Endodermal cell (in vitro differentiated cells): ENCODE measurements at regions not wholly inside any gene's neighbourhood (a gene's known extent, or its start where the extent isn't known, plus 50 kb on each side); places are given as distances from the start of the nearest gene placed in this dataset.

Experiments
- DNase-seq: peaks from one replicate; pipeline ENCODE4 v3.0.0-alpha.2; 2017
- H3K27ac ChIP-seq: 2 replicates; pipeline ENCODE4 v1.5.1; 2013; ENCODE audit warnings: mild to moderate bottlenecking, low read depth, low read length, moderate library complexity
- H3K27me3 ChIP-seq: 2 replicates; pipeline ENCODE4 v1.6.1; 2013; ENCODE audit warnings: mild to moderate bottlenecking, low read length, moderate library complexity; ENCODE audit not compliant: insufficient read depth, control insufficient read depth, poor library complexity, severe bottlenecking
- H3K36me3 ChIP-seq: 2 replicates; pipeline ENCODE4 v1.7.0; 2013; ENCODE audit warnings: mild to moderate bottlenecking, low read length, moderate library complexity; ENCODE audit not compliant: control insufficient read depth, insufficient read depth
- H3K4me1 ChIP-seq: one replicate; pipeline ENCODE4 v1.7.0; 2013; ENCODE audit warnings: low read length; ENCODE audit not compliant: control insufficient read depth, insufficient read depth
- H3K4me3 ChIP-seq: 2 replicates; pipeline ENCODE4 v1.5.1; 2013; ENCODE audit warnings: mild to moderate bottlenecking, low read length, moderate library complexity
- H3K9ac ChIP-seq: 2 replicates; pipeline ENCODE4 v1.6.1; 2013; ENCODE audit warnings: mild to moderate bottlenecking, low read length, moderate library complexity; ENCODE audit not compliant: poor library complexity, severe bottlenecking; ENCODE audit errors: extremely low read depth
- H3K9me3 ChIP-seq: 2 replicates; pipeline ENCODE4 v1.6.1; 2013; ENCODE audit warnings: mild to moderate bottlenecking, low read length, moderate library complexity; ENCODE audit not compliant: control insufficient read depth
- H3K27ac Mint-ChIP-seq: 2 replicates; pipeline ENCODE4 v1.8.0; 2020; ENCODE audit warnings: mixed read lengths
- H3K27me3 Mint-ChIP-seq: 2 replicates; pipeline ENCODE4 v1.8.0; 2021; ENCODE audit warnings: mild to moderate bottlenecking, mixed read lengths; ENCODE audit not compliant: insufficient read depth
- H3K36me3 Mint-ChIP-seq: 2 replicates; pipeline ENCODE4 v1.8.0; 2020; ENCODE audit warnings: low read depth, mixed read lengths
- H3K4me1 Mint-ChIP-seq: 2 replicates; pipeline ENCODE4 v1.8.0; 2020; ENCODE audit warnings: mixed read lengths
- H3K4me3 Mint-ChIP-seq: 2 replicates; pipeline ENCODE4 v1.8.0; 2020; ENCODE audit warnings: mild to moderate bottlenecking, moderate library complexity, mixed read lengths
- H3K9me3 Mint-ChIP-seq: 2 replicates; pipeline ENCODE4 v1.8.0; 2020; ENCODE audit warnings: mild to moderate bottlenecking, mixed read lengths
- WGBS, 2 experiments: methylation state at CpG; one replicate each; pipeline versions ENCODE4 v1.1.5 to v1.1.7; 2013; ENCODE audit warnings: missing lambda C conversion rate in 2 of 2, mixed read lengths in 1 of 2; ENCODE audit not compliant: insufficient coverage in 1 of 2, insufficient read length in 1 of 2; 5-methylcytosine and 5-hydroxymethylcytosine counted together
- TF ChIP-seq, protein P1 (sequence below): fragments of 200-600 bp; sonication (generic); conservative IDR thresholded peaks from 2 replicates; pipeline ENCODE4 v1.5.0; 2021; ENCODE audit warnings: antibody characterized with exemption, mild to moderate bottlenecking

DNA sequence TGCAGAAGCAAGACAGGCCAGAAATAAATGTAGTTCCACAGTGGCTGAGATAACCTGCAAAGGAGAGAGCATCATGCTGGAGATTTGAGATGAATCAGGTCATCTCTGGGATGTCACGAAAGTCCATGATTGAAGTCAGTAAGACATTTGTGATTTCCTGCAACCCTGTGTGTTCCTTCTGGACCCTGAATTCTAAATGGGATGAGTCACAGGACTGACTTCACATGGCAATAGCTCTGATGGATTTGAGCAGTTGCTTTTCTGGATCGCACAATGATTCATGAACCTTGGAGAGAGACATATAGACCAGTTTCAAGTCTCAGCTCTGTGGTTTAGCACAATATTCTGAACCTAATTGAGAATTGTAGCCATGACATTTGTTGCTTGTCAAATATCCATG lies 102.9 kb downstream of the TSN start:
- H3K4me1 Mint-ChIP-seq, result peaks cover 3% of the 10 kb centered on the region
- no peaks in the 10 kb centered on the region for H3K36me3 ChIP-seq
- no peaks in the 10 kb centered on the region for H3K36me3 Mint-ChIP-seq
- no peak overlapping the region for H3K4me3 Mint-ChIP-seq
- 94% methylated on average over 2 of the region's 2 CpGs for WGBS, 2 experiments
- no peak overlapping the region for H3K27ac ChIP-seq
- no peak overlapping the region for H3K4me3 ChIP-seq
- TF ChIP-seq, protein P1, sequence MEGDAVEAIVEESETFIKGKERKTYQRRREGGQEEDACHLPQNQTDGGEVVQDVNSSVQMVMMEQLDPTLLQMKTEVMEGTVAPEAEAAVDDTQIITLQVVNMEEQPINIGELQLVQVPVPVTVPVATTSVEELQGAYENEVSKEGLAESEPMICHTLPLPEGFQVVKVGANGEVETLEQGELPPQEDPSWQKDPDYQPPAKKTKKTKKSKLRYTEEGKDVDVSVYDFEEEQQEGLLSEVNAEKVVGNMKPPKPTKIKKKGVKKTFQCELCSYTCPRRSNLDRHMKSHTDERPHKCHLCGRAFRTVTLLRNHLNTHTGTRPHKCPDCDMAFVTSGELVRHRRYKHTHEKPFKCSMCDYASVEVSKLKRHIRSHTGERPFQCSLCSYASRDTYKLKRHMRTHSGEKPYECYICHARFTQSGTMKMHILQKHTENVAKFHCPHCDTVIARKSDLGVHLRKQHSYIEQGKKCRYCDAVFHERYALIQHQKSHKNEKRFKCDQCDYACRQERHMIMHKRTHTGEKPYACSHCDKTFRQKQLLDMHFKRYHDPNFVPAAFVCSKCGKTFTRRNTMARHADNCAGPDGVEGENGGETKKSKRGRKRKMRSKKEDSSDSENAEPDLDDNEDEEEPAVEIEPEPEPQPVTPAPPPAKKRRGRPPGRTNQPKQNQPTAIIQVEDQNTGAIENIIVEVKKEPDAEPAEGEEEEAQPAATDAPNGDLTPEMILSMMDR, result no peak
- peaks cover 3% of the 10 kb centered on the region for H3K9me3 Mint-ChIP-seq
- no peaks in the 10 kb centered on the region for H3K9me3 ChIP-seq
- no peak for DNase-seq
- H3K4me1 ChIP-seq, result no peaks in the 10 kb centered on the region
- H3K27ac Mint-ChIP-seq, result no peak overlapping the region
- no peaks in the 10 kb centered on the region for H3K27me3 Mint-ChIP-seq
- H3K27me3 ChIP-seq, result no peaks in the 10 kb centered on the region
- no peak overlapping the region for H3K9ac ChIP-seq

DNA sequence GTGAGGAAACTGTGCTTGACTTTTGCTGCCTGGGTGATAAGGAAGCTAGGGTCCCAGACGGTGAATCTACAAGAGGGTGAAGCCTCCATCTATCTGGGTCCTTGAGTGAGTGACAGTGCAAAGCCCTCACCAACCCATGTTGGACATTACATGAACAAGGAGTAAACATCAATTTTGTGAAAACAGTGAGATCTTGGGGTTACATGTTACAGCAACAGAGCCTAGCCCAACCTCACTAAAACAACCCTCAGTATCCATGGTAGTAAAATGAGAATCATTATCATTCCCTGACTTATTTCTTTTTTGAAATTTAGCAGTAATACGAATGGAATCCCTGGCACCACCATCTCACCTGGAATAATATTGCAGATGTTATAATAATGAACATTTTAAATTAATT lies 103.4 kb downstream of the TSN start:
- TF ChIP-seq, protein P1, result no peak
- Mint-ChIP-seq H3K4me1 (peaks cover 3% of the 10 kb centered on the region), H3K4me3 (no peak overlapping the region), H3K36me3 (no peaks in the 10 kb centered on the region), H3K9me3 (peaks cover 4% of the 10 kb centered on the region), H3K27me3 (no peaks in the 10 kb centered on the region), H3K27ac (no peak overlapping the region)
- no peaks in the 10 kb centered on the region for H3K4me1 ChIP-seq
- H3K9me3 ChIP-seq, result no peaks in the 10 kb centered on the region
- no peaks in the 10 kb centered on the region for H3K27me3 ChIP-seq
- H3K36me3 ChIP-seq, result no peaks in the 10 kb centered on the region
- H3K4me3 ChIP-seq, result no peak overlapping the region
- DNase-seq, result no peak
- H3K9ac ChIP-seq, result no peak overlapping the region
- no peak overlapping the region for H3K27ac ChIP-seq
- WGBS, 2 experiments, result 90 to 100% methylated on average over 1 of the region's 2 CpGs

DNA sequence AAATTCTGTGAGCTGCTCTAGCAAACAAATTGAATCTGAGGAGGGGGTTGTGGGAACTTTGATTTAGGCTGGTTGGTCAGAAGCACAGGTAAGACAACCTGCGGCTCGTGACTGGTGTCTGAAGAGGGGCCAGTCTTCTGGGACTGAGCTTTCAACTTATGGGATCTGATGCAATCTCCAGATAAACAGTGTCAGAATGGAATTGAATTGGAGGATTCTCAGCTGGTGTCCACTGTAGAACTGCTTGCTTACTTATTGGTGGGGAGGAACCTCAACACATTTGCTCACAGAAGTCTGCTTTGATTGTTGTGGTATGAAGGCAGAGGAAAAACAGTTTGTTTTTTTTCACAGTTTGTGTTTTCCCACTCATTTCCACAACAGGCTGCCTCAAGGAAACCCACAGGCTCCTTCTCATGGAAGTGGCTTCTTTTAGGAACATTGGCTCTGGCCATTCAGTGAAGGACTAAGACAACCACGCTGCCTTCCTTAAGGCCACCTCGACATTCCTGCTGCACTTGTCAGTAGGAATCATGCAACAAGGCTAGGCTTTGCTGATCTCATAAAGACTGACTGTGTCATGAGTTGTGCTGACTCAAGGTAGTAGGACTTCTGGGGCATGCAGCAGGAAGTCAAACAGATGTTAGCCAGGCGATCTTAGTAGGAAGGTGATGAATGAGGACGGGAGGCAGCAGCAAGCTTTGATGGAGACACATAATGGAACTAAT lies 104.7 kb downstream of the TSN start:
- DNase-seq, result no peak
- Mint-ChIP-seq H3K36me3 (no peaks in the 10 kb centered on the region), H3K27ac (no peak overlapping the region), H3K4me3 (no peak overlapping the region), H3K9me3 (peaks cover 7% of the 10 kb centered on the region), H3K4me1 (peaks cover 3% of the 10 kb centered on the region), H3K27me3 (no peaks in the 10 kb centered on the region)
- Histone ChIP-seq H3K4me1 (no peaks in the 10 kb centered on the region), H3K27ac (no peak overlapping the region), H3K9ac (no peak overlapping the region), H3K4me3 (no peak overlapping the region), H3K9me3 (no peaks in the 10 kb centered on the region), H3K27me3 (no peaks in the 10 kb centered on the region), H3K36me3 (no peaks in the 10 kb centered on the region)
- 81 to 86% methylated on average over 6 of the region's 6 CpGs for WGBS, 2 experiments
- TF ChIP-seq, protein P1, result no peak
